NK-92 (cell line): ENCODE measurements at regions not wholly inside any gene's neighbourhood (a gene's known extent, or its start where the extent isn't known, plus 50 kb on each side); places are given as distances from the start of the nearest gene placed in this dataset.
"Not testable (repeated sequence)": the region's sequence is repeated elsewhere in the genome, so short reads cannot be mapped to it uniquely, and the experiment has no call there.

Source experiments
- DNase-seq: peaks from one replicate; lab custom pipeline; 2025; ENCODE audit not compliant: unreplicated experiment; lab: John Stamatoyannopoulos, UW

DNA sequence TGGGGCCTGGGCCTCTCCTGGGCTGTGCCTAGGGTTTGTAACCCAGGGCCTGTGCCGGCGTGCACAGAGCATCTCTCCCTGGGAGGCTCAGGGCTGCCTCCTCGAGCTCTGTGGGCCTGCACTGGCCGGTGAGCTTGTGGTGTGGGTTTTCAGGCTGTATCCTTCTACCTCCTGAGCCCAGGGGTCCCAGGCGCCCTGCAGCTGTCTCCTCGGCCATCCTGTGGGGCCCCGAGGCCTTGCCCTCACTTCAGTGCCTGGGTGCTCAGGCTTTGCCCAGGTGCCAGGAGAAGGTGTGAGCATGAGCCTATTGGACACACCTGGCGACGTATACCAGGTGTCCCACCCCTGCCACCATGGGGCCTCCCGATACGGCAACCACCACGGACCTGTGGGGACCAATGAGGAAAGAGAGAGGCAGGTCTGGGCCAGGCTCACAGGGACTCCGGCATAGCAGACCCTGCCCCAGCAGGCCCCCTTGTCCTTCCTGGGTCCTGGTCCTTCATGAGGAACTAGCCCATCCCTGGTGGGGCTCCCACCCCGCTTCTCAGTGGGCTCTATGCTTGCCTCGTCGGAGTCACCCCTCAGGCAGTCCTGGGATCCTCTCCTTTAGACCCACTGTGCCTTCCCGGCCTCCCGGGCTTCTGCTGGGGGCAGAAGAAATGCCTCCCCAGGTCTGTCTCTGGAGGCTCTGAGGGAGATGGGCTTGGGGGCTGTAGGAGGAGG is 400.2 kb downstream of the TMEM121 start:
- no peak for DNase-seq

DNA sequence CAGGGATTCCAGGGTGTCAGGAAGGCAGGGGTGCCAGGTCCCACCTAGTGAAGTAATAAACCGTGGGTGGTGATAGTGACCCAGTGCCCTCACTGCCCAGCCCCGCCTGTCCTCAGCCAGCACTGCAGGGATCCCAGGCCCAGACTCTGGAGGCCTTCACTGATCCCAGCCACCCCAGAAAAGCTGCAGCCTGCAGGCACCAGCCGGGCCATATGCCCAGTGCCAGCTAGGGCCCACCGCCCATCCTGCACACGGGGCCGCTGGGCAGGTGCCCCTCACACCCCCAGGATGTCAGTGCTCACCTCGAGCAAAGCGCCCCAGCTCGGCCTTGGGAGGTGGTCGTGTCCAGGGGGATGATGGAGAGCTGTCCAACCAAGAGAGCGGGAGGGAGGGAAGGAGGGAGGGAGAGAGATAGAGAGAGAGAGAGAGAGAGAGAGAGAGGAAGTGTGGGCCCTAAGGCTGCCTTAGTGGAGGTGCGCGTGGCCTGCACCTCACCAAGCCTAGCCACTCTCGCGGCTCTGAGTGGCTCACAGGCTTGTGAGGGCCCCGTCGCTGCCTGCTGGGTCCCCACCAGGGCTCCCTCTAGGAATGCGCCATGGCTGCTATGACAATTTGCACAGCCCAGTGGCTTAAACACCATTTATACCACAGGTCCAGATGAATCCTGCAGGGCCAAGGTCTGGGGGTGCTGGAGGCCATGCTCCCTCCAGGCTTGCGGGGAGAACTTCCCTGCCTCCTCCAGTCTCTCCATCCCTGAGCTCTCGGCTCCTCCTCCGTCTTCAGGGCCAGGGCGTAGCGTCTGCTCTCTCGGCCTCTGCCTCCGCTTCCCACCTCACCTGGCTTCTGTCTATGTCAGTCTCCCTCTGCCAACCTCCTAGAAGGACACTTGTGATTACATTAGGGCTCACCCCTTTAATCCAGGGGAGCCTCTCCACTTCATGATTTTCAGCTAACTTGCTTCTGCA is 401.0 kb downstream of the TMEM121 start:
- DNase-seq: no peak

DNA sequence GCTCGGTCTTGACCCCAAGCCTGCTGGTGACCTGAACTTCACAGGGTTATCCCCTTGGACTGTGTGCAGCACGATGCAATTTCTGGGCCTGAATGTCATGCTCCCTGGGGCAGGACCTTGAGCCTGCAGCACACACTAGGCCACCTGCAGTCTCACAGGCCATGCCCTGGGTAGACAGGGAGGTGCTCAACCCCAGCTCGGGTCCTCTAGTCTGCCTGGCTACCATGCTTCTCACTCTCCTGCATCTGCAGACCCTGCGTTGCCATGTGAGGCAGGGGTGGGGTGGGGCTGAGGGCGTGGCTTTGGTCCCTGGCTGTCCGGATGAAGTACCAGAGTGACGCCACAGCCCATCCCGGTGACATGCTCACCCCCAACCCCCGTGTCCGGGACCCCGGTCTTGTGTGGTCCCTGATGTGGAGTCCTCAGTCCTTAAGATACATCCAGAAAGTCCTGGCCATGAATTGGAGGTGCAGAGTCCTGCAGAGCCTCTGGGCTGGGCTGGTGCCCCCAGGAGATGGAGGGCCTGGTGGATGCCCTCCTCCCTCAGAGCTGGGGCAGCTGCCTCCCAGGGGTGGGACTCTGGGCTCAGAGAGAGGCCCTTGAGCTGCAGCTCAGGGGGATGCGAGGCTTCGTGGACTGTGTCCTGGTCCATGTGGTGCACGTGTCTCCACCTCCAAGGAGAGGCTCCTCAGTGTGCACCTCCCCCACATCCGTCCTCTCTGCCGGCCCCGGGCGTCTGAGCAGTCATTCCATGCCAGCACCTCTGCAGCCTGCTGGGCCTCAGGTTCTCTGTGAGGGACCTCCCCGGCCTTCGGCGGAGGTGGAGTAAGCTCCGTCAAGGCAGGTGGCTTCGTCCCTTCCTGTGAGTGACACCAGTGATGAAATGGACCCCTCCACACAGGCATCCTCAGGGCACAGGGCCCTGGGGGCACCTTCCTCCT is 402.1 kb downstream of the TMEM121 start:
- not testable (repeated sequence) for DNase-seq

DNA sequence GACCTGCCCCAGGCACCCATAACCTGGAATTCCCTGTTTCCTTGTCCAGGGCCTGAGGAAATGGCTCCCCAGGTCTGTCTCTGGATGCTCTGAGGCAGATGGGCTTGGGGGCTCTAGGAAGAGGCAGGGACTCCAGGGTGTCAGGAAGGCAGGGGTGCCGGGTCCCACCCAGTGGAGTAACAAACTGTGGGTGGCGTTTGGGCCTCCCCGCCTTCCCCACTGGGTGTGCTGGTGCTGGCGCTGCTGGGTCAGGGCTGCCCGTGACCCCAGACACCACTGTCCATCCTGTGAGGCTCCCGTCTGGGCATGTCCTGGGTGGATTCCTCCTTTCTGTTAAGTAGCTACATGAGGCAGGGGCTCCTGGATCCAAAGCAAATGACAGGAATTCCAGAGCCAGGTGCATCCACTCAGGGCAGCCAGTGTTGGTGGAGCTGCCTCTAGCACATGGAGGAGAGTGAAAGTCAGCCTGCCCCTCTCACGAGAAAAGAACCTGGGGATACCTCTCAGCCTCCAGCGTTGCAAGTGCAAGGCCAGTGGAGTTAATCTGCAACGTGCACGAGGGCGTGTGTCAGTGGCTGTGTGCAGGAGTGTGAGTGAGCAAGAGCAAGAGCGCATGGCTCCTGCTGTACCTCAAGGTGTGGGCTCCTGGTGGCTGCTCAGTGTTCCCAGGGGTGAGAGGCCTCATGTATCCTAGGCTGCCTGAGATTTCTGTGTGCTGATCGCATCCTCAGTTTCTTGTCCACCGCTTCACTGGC is 403.1 kb downstream of the TMEM121 start:
- DNase-seq: no peak

DNA sequence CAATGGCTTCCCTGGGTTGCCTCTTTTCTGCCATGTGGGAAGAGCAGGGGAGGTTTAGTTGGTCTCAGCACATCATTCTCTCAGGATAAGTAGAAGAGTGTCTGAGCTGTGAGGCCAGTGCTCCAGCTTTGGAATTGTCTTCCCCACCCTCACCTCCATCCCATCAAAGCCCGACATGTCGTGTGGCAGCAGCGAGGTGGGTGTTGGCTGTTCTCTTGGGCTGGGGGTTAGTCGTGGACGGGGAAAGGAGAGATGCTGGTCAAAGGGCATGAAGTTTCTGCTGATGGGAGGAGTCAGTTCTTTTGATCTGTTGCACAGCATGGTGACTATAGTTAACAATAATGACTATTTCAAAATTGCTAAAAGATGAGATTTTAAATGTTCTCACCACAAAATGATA is 404.2 kb downstream of the TMEM121 start:
- DNase-seq: no peak

DNA sequence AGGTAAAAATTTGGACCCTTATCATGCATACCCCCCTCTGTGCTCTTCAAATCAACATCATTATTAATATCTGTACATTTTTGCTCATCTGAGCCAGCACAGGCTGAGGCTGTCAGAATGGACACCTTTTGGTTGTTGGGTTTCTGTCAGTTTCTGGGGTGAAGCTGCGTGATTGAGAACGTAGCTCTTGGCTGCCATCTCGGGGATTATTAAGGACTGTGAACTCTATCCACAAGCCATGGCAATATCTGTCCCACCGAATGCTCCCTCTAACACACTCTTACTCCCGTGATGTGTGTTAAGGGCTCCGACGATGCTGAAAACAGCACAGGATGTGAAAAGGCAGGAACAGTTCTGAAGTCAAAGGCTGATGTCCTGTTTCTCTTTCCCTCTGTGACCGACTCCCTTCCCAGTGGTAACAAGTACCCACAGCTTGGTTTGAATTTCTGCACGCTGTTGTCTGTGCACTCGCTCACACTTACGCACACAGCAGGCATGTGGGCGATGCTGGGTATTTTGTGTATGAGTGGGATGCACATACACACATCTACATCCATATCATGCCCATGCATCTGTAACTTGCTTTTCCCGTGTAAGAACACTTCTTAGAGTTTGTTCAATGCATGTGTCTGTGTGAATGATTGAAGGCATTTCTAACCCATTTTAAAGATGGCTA is 405.6 kb downstream of the TMEM121 start:
- DNase-seq: no peak

DNA sequence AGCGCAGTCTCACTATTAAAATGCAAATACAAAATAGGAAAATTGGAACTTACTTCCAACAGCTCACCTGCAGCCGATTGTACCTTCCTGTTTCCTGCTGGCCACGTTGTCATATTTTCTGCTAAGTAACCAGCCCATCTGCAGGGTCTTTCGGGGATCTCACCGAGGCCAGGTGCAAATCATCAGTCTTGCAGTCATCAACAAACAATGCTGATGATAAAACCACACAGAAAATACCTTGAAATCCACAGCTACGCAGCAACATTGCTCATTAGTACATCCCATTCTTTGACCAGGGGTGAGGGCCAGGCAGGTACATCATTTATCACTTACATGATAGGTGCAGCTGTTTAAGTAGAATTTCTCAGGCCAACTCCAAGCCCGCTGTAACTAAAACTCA is 406.9 kb downstream of the TMEM121 start:
- DNase-seq: no peak

DNA sequence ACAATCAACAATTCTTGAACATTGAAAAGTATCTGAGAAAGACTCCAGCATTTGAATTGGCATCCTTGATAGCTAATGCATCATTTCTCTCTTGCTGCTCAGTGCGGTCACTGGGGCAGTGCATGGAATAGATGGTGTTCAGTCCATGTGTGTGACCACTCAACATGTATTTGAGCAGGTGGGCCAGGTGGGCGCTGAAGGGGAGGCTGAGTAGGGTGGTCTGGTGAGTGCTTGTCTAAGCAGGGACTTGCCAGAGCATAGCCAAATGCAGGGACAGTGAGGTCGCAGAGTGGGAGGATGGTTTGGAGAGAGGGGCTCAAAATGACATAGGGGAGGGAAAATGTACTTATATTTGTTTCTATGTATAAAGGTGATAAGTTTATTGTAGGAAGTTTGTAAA is 409.0 kb downstream of the TMEM121 start:
- no peak for DNase-seq

DNA sequence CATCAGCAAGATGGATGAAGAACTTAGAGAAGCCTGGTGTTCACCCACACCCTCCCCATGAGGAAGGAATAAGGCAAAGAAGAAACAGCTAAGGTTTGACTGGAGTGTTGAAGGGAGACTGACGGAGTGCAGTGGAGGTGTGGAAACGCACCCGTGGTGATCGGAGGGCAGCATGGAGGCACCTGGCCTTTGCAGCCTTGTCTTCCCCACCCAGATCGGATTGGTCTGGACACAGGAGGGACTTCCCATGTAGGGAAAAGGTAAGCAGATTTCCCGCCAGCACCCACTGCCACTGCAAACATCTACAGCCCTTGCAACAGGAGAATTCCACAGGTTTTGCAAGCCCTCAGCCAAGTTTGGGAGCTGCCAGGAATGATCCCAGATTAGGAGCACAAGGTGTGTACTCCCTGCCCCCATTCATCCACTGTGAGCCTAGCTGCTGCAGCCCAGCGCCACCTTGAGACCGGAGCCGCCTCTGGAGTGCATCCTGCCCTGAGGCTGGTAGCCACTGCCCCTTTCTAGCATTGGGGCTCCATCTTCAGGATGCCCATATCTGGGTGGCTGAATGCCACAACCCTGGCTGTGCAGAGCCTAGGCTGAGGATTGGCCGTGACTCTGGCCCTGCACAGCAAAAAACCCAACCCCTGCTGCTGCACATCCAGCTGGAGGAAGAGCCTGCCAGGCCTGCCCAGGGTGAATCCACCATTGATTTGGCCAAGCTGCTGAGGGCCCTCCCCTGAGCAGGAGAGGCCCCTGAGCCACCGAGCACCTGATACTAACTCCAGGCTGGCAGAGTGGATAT is 411.1 kb downstream of the TMEM121 start:
- DNase-seq: no peak

DNA sequence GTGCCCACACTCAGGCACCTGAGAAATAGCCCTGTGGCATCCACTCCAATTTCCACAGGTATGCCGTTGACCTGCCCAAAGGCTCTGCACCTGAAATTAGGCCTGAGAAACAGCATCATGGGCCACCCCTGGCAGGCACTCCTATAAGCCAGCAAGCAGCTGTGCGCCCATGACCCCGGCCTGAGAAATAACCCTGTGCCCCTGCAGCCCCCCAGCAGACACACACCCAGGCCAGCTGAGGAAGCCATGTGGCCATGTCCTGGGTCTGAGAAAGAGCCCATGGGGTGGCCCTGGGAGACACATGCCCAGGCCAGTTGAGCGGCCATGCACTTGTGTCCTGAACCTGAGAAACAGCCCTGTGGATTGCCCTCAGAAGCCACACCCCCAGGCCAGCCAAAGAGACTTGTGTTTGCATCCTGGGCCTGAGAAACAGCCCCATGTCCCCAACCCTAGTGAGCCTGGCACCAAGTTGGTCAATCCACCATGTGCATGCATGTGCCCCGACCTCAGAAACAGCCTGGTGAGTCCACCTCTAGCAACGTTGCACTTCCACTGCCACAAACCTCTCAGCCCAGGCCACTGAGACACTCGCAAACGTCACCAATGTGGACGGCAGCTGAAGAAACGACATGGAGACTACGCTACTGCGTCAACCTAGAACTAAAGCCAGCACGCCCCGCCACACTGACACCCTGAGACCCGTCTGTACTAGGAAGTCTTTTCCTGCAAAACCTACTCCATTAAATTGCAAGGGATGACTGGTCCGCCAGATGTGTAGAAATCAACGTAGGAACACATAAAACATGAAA is 411.9 kb downstream of the TMEM121 start:
- no peak for DNase-seq

DNA sequence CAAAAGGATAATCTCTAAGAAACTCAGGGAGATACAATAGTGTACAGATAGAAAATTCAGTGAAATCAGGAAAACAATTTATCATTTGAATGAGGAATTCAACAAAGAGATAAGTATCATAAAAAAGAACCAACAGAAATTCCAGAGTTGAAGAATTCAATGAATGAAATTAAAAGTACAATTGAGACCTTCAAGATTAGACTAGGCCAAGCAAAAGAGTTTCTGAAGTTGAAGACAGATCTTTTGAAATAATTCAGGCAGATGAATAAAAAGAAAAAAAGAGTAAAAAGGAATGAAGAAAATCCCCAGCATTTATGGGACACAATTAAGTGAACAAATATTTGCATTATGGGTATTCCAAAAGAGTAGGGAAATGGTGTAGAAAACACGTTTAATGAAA is 412.6 kb downstream of the TMEM121 start:
- DNase-seq: no peak

DNA sequence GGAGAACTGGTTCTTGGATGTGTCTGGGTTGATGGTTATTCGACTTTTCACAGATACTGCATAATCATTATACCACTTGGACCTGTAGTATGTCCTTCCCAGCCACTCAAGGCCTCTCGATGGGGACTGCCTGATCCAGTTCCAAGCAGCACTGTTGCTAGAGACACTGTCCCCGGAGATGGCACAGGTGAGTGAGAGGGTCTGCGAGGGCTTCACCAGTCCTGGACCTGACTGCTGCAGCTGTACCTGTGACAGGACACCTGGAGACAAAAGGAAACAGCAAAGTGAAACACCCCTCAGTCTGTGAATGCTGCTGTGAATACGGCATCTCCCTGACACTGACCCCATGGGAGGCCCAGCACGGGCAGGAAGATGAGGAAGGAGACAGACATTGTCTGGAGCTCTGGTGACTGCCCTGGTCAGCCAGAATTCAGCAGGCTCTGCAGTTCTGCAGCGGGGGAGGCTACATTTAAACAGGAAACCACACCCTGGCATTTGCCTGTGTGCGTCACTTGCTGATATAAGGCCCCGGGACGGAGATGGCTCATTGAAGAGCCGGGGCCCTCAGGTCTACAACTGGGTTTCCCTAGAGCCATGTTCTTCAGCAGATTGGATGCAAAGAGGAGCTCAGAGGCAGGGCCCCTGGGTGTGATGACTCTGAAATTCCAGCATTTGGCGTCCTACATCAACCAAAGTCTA is 413.6 kb downstream of the TMEM121 start:
- no peak for DNase-seq

DNA sequence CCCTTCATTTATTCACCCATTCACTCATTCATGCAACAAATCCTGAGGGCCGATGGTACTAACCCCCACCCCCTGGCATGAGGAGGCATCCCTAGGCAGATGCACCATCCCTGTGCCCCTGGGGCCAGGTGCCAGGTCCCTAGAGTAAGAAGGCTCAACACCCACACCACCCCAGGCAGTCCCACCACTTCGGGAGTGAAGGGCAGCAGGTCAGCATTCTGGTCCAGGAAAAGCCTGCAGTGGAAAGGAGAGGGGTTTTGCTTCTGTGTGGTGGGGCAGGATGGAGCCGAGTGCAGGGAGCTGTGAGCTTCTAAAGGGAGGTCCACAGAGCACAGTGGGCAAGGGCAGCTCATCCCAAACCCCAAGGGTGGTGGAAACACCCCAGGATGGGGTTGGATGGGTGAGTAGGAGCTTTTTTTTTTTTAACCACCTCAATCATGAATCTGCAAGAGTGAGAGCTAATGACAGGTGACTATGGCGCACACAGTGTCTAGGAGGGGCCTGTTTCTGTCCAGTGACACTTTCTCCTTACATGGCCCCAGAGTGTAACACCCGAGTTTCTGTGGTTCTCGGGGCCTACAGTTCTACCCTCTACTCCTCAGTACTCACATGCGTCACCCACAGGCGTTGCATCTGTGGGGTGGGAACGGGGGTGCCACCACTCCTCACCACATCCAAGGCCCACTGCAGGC is 414.3 kb downstream of the TMEM121 start:
- DNase-seq: no peak

DNA sequence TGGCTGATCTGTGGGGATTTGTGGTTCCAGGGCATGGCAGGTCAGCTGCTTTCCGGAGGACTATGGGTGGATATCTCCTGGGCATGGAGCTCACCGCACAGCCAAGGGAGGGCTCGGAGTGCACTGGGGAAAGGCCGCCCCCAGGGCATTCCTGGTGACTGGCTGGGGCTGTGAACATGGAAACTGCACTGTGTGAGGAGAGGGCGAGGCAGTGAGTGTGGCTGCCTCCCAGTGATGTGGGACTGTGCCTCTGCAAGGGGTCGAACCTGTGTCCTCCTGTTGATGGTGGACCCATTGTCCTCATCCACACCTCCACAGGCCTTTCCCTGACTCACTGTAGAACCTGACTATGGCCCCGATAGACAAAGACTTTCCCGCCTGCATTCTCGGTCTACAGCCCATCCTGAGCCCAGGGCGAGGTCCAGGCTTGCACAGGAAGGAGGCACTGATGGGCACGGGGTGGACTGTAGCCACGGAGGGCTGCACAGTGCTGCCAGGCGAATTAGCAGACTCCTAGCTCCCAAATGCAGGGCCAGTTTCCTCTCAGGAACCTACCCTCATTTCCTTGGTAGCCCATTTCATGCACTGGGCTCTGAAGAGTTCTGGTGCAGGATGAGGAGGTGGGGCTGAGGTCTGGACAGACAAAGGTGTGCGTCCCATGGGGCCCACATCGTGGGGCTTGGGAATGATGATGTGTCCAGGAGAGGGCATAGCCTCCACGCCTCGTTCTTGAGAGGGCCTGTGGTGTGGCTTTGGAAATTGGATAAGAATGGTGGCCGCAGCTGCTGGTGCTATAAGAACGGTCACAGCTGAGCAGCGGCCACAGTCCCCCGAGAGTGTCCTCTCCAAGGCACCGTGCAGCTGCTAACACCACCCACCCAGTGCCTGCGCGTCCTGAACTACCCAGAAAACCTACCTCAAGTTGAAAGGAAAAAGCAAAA is 415.1 kb downstream of the TMEM121 start:
- DNase-seq: no peak

DNA sequence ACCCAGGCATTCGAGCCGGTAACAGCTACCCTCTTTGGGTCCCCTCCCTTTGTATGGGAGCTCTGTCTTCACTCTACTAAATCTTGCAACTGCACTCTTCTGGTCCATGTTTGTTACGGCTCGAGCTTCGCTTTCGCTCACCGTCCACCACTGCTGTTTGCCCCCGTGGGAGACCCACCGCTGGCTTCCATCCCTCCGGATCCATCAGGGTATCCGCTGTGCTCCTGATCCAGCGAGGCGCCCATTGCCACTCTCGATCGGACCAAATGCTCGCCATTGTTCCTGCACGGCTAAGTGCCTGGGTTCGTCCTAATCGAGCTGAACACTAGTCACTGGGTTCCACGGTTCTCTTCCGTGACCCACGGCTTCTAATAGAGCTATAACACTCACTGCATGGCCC is 416.3 kb downstream of the TMEM121 start:
- not testable (repeated sequence) for DNase-seq
